K562 (cell line): ENCODE measurements at regions not wholly inside any gene's neighbourhood (a gene's known extent, or its start where the extent isn't known, plus 50 kb on each side); places are given as distances from the start of the nearest gene placed in this dataset.
A peak's percentile ranks its signal among the peaks of the same experiment; 100 is the strongest.

ENCODE experiments used
- ATAC-seq: fragments of 200-7000 bp; cut with Tn5 transposase; 3 replicates; pipeline ENCODE4 v1.9.1; 2020; ENCODE audit warnings: moderate library complexity
- BruUV-seq: library from RNA; stranded (reverse); fragments of 400-500 nt; replicated peaks from 2 replicates; lab custom pipeline; 2021; lab: Mats Ljungman, UMichigan
- CTCF ChIA-PET: fragments of 300-600 bp; formaldehyde crosslinking; extraction: SDS; loops from one replicate; lab custom pipeline; 2021; ENCODE audit warnings: low intra/inter-chr PET ratio; lab: Yijun Ruan, JAX
- POLR2A ChIA-PET: fragments of 300-600, 350-650 bp; sonication (Branson Sonifier 250); formaldehyde crosslinking; extraction: SDS; loops from one replicate; lab custom pipeline; 2021; ENCODE audit warnings: antibody characterized with exemption, inconsistent platforms; lab: Yijun Ruan, JAX
- DNase-seq, 4 experiments: peaks; one replicate each; pipeline versions ENCODE4 v3.0.0 to v3.0.0-alpha.2; 2011 to 2018; ENCODE audit warnings: low spot score in 3 of 4, mixed read lengths in 3 of 4; ENCODE audit errors: extremely low read depth in 1 of 4
- FAIRE-seq: peaks from 2 replicates; lab custom pipeline; 2011; peaks lifted over from hg19 to GRCh38; lab: Jason Lieb, UNC
- H2AFZ ChIP-seq: 2 replicates; pipeline ENCODE4 v1.6.0; 2011; ENCODE audit warnings: low read depth, low read length, control low read depth, inconsistent platforms
- H3K27ac ChIP-seq: fragments of 200-600 bp; 3 replicates; pipeline ENCODE4 v1.8.0; 2011; ENCODE audit warnings: low read depth, mild to moderate bottlenecking, control low read depth, inconsistent platforms, low read length, moderate library complexity, mixed read lengths; ENCODE audit errors: extremely low read depth
- H3K27me3 ChIP-seq, 2 experiments: fragments of 300-600 bp in 1 of 2; 2 replicates in 1 of 2; 3 replicates in 1 of 2; pipeline versions ENCODE4 v1.6.0 to v1.8.0; 2011; ENCODE audit warnings: inconsistent platforms in 2 of 2, low read length in 2 of 2, mild to moderate bottlenecking in 1 of 2, mixed read lengths in 1 of 2, moderate library complexity in 1 of 2; ENCODE audit not compliant: control insufficient read depth in 2 of 2, insufficient read depth in 2 of 2
- H3K36me3 ChIP-seq: fragments of 300-600 bp; 3 replicates; pipeline ENCODE4 v1.8.0; 2011; ENCODE audit warnings: mild to moderate bottlenecking, low read length, inconsistent platforms; ENCODE audit not compliant: control insufficient read depth, insufficient read depth
- H3K4me1 ChIP-seq, 2 experiments: fragments of 200-600 bp in 1 of 2; replicated peaks in 1 of 2; 2 replicates in 1 of 2; 3 replicates in 1 of 2; pipeline versions ENCODE4 v1.5.1 to v1.8.0; 2011; ENCODE audit warnings: inconsistent platforms in 2 of 2, low read length in 2 of 2, mild to moderate bottlenecking in 1 of 2, mixed read lengths in 1 of 2, moderate library complexity in 1 of 2; ENCODE audit not compliant: control insufficient read depth in 2 of 2, insufficient read depth in 2 of 2
- H3K4me2 ChIP-seq: 2 replicates; pipeline ENCODE4 v1.6.1; 2011; ENCODE audit warnings: low read length, control low read depth, inconsistent platforms, mixed read lengths; ENCODE audit not compliant: insufficient read depth
- H3K4me3 ChIP-seq: fragments of 200-600 bp; sonication (generic), shearing (Covaris generic); 2 replicates; pipeline ENCODE4 v1.5.1; 2016; ENCODE audit warnings: control low read depth, inconsistent platforms
- H3K79me2 ChIP-seq: fragments of 200-600 bp; 3 replicates; pipeline ENCODE4 v1.8.0; 2011; ENCODE audit warnings: low read length, inconsistent platforms; ENCODE audit not compliant: control insufficient read depth, insufficient read depth
- H3K9ac ChIP-seq, 2 experiments: 2 replicates each; pipeline versions ENCODE4 v1.6.0 to v1.6.1; 2011; ENCODE audit warnings: low read depth in 2 of 2, low read length in 2 of 2, control low read depth in 1 of 2, inconsistent platforms in 1 of 2, mild to moderate bottlenecking in 1 of 2, mixed read lengths in 1 of 2; ENCODE audit not compliant: insufficient read depth in 1 of 2
- H3K9me1 ChIP-seq: one replicate; pipeline ENCODE4 v1.6.0; 2011; ENCODE audit warnings: inconsistent platforms, mild to moderate bottlenecking, low read length, moderate library complexity; ENCODE audit not compliant: control insufficient read depth, insufficient read depth
- H3K9me3 ChIP-seq: replicated peaks from 2 replicates; pipeline ENCODE4 v1.5.1; 2011; ENCODE audit warnings: low read depth, low read length, inconsistent platforms; ENCODE audit not compliant: control insufficient read depth, insufficient read depth
- H4K20me1 ChIP-seq: replicated peaks from 2 replicates; pipeline ENCODE4 v1.6.1; 2011; ENCODE audit warnings: low read length, inconsistent platforms, mixed read lengths; ENCODE audit not compliant: control insufficient read depth, insufficient read depth
- E2F8 ChIP-seq: fragments of 450-650 bp; IDR thresholded peaks from 2 replicates; pipeline ENCODE4 v1.7.1; 2018; ENCODE audit warnings: mild to moderate bottlenecking, low read depth; ENCODE audit not compliant: partially characterized antibody
- MAFF ChIP-seq: IDR thresholded peaks from 2 replicates; pipeline ENCODE4 v1.6.1; 2012; ENCODE audit warnings: low read length, improper control_type of control experiment
- MAFG ChIP-seq: fragments of 450-650 bp; conservative IDR thresholded peaks from 2 replicates; pipeline ENCODE4 v1.6.1; 2016; ENCODE audit warnings: missing genetic modification characterization, missing compliant biosample characterization
- MAFK ChIP-seq: IDR thresholded peaks from 2 replicates; pipeline ENCODE4 v1.6.1; 2011; ENCODE audit warnings: low read length, improper control_type of control experiment
- NFYB ChIP-seq: IDR thresholded peaks from 2 replicates; pipeline ENCODE4 v1.6.1; 2011; ENCODE audit warnings: mild to moderate bottlenecking, moderate library complexity; ENCODE audit not compliant: insufficient read length; ENCODE audit errors: extremely low read depth
- ZNF316 ChIP-seq: fragments of 450-650 bp; IDR thresholded peaks from 2 replicates; pipeline ENCODE4 v1.6.1; 2016
- WGBS: fragments of 100-300 bp; shearing (Covaris generic); methylation state at CpG from one replicate; pipeline ENCODE4 v1.1.6; 2016; ENCODE audit warnings: low coverage, mixed read lengths; ENCODE audit not compliant: insufficient coverage; ENCODE audit errors: missing lambda C conversion rate; 5-methylcytosine and 5-hydroxymethylcytosine counted together
- in situ Hi-C: fragments of 300-500 bp; cut with MboI; formaldehyde crosslinking; loops from 4 replicates; pipeline ENCODE4 v1.15.0; 2018; ENCODE audit warnings: inconsistent platforms, mixed read lengths
- intact Hi-C: fragments of 100-400 bp; cut with micrococcal nuclease; formaldehyde crosslinking; loops from 2 replicates; pipeline ENCODE4 v1.14.2; 2022

GRCh38 chr4:34619531-34620162 lies 1624.7 kb downstream of the ARAP2 start:
- H3K4me1 ChIP-seq = no peaks in the 10 kb centered on the region
- no peak overlapping the region for H3K4me2 ChIP-seq
- CTCF ChIA-PET = no interaction called here
- no peak overlapping the region for H3K27ac ChIP-seq
- DNase-seq = no peak
- H3K79me2 ChIP-seq = no peaks in the 10 kb centered on the region
- H2AFZ ChIP-seq = no peak overlapping the region
- no peak overlapping the region for H3K4me3 ChIP-seq
- H3K9ac ChIP-seq = no peak overlapping the region
- intact Hi-C loops (no loop called here), in situ Hi-C loops (no loop called here)
- no peaks in the 10 kb centered on the region for H3K27me3 ChIP-seq
- no peak for ATAC-seq
- POLR2A ChIA-PET = no interaction called here
- no peaks in the 10 kb centered on the region for H3K9me3 ChIP-seq
- H3K9me1 ChIP-seq = no peaks in the 10 kb centered on the region
- TF ChIP-seq MAFF = peak; percentile 36; the same call in 1 of the 2 replicates
- no peak for TF ChIP-seq E2F8
- TF ChIP-seq MAFG = peak; percentile 43; the same call in 1 of the 2 replicates
- no peak for TF ChIP-seq NFYB
- peak; percentile 46; the same call in 1 of the 2 replicates for TF ChIP-seq ZNF316
- TF ChIP-seq MAFK = peak; percentile 47; the same call in 1 of the 2 replicates
- TF ChIP-seq, all 486 proteins: peak for 4
- no peak for FAIRE-seq
- 2% methylated on average over 5 of the region's 6 CpGs for WGBS
- no peaks in the 10 kb centered on the region for H4K20me1 ChIP-seq
- H3K36me3 ChIP-seq = no peaks in the 10 kb centered on the region
- BruUV-seq = no TSS peak
